Esophagus squamous epithelium (tissue), 4 donors: ENCODE measurements at regions not wholly inside any gene's neighbourhood (a gene's known extent, or its start where the extent isn't known, plus 50 kb on each side); places are given as distances from the start of the nearest gene placed in this dataset.

Experiments used
- CTCF ChIP-seq, 6 experiments: fragments of 450-650 bp in 4 of 6; fragments of 200-600 bp in 2 of 6; sonication (generic) in 2 of 6; IDR thresholded peaks; one replicate each; pipeline ENCODE4 v1.5.1; 2016 to 2019; ENCODE audit warnings: antibody characterized with exemption in 6 of 6, mild to moderate bottlenecking in 4 of 6, moderate library complexity in 4 of 6
- POLR2A ChIP-seq, 4 donors: fragments of 450-650 bp; IDR thresholded peaks; one replicate each; pipeline ENCODE4 v1.6.1; 2017; ENCODE audit warnings: antibody characterized with exemption in 4 of 4, mild to moderate bottlenecking in 4 of 4, moderate library complexity in 3 of 4

GRCh38 chr14:101353422-101353821 lies 207.9 kb upstream of the DIO3 start:
- TF ChIP-seq POLR2A (IDR thresholded peaks at IDR 0.05) (no peak), CTCF (IDR thresholded peaks at IDR 0.05) (no peak)
